ENCODE measurements at regions not wholly inside any gene's neighbourhood (a gene's known extent, or its start where the extent isn't known, plus 50 kb on each side); places are given as distances from the start of the nearest gene placed in this dataset.

DNA sequence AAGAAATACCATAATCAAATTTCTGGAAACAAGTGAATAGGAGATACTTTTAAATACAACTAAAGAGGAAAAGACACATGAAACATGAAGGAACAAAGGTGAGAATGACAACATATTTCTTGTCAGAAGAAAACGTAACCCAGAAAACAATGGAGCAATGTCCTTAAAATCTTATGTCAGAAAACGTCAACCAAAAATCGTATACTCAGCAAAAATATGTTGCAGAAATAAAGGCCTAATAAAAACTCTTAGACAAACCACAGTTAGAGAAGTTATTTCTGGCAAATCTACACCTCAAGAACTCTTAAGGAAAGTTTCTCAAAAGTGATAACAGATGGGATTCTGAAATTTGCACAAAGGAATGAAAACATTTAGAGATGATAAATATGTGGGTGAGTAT is 66.3 kb upstream of the FBXL7 start:
- TF ChIP-seq EZH2phosphoT487 (IDR thresholded peaks at IDR 0.05; ENCODE audit: borderline replicate concordance, low read length), result no peak
- TF ChIP-seq, protein P1, sequence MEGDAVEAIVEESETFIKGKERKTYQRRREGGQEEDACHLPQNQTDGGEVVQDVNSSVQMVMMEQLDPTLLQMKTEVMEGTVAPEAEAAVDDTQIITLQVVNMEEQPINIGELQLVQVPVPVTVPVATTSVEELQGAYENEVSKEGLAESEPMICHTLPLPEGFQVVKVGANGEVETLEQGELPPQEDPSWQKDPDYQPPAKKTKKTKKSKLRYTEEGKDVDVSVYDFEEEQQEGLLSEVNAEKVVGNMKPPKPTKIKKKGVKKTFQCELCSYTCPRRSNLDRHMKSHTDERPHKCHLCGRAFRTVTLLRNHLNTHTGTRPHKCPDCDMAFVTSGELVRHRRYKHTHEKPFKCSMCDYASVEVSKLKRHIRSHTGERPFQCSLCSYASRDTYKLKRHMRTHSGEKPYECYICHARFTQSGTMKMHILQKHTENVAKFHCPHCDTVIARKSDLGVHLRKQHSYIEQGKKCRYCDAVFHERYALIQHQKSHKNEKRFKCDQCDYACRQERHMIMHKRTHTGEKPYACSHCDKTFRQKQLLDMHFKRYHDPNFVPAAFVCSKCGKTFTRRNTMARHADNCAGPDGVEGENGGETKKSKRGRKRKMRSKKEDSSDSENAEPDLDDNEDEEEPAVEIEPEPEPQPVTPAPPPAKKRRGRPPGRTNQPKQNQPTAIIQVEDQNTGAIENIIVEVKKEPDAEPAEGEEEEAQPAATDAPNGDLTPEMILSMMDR (conservative IDR thresholded peaks at IDR 0.05; ENCODE audit: low read depth, low read length), result no peak
- no peak for TF ChIP-seq EZH2 (IDR thresholded peaks at IDR 0.05; ENCODE audit: low read length, unreplicated experiment)
- H3K9me3 ChIP-seq (ENCODE audit: low read length), result peaks cover 45% of the 10 kb centered on the region
- no peaks in the 10 kb centered on the region for H3K27me3 ChIP-seq (ENCODE audit: low read length)
- no peak for DNase-seq
- CTCF ChIA-PET, result no interaction called here
- no peaks in the 10 kb centered on the region for H3K36me3 ChIP-seq (ENCODE audit: low read depth, low read length)
- no peaks in the 10 kb centered on the region for H3F3A ChIP-seq (ENCODE audit: low read length, unreplicated experiment)
- H3K9me2 ChIP-seq (replicated peaks; ENCODE audit: low read length), result no peaks in the 10 kb centered on the region
- H3K4me3 ChIP-seq (ENCODE audit: low read length), result no peak overlapping the region
- no TSS peak for BruUV-seq (replicated peaks)
- no peak overlapping the region for H2AFZ ChIP-seq (ENCODE audit: low read length)
- no peak for ATAC-seq
- H3K4me2 ChIP-seq (ENCODE audit: low read length), result no peak overlapping the region
- H3K27ac ChIP-seq (ENCODE audit: low read length), result no peak overlapping the region
- intact Hi-C loops (cut with micrococcal nuclease), result no loop called here
- no peak overlapping the region for H3K9ac ChIP-seq (ENCODE audit: low read length)
- no peaks in the 10 kb centered on the region for H3K4me1 ChIP-seq (ENCODE audit: insufficient read depth, low read length)
- H4K20me1 ChIP-seq (ENCODE audit: low read length), result no peaks in the 10 kb centered on the region
- no peaks in the 10 kb centered on the region for H3K79me2 ChIP-seq (ENCODE audit: low read length)
- POLR2A ChIA-PET (ENCODE audit: unreplicated experiment), result no interaction called here

DNA sequence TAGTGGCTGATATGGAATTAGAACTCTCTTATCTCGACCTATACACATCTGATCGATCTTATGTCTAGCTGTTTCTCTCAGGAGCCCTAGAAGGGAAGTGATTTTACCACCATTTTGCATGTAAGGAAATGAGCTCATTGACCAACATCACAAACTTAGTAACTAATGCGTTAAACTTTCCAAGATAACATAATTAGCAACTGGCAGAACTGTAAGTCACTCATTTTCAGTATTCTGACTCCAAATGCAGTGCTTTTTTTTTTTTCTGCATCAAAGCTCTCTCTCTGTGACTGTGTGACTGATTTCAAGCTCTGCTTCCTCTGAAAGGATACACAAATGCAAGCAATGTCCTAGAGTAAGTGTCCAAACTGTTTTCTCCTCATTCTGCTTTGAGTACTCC is 68.1 kb upstream of the FBXL7 start:
- Histone ChIP-seq H3K9me3 (ENCODE audit: low read length) (peaks cover 33% of the 10 kb centered on the region), H3K4me2 (ENCODE audit: low read length) (no peak overlapping the region), H3K36me3 (ENCODE audit: low read depth, low read length) (no peaks in the 10 kb centered on the region), H2AFZ (ENCODE audit: low read length) (no peak overlapping the region), H3F3A (ENCODE audit: low read length, unreplicated experiment) (no peaks in the 10 kb centered on the region), H3K4me1 (ENCODE audit: insufficient read depth, low read length) (no peaks in the 10 kb centered on the region), H3K9ac (ENCODE audit: low read length) (no peak overlapping the region), H3K27me3 (ENCODE audit: low read length) (no peaks in the 10 kb centered on the region), H3K27ac (ENCODE audit: low read length) (no peak overlapping the region), H3K79me2 (ENCODE audit: low read length) (no peaks in the 10 kb centered on the region), H3K4me3 (ENCODE audit: low read length) (no peak overlapping the region), H4K20me1 (ENCODE audit: low read length) (no peaks in the 10 kb centered on the region), H3K9me2 (replicated peaks; ENCODE audit: low read length) (no peaks in the 10 kb centered on the region)
- BruUV-seq (replicated peaks), result no TSS peak
- no peak for DNase-seq
- TF ChIP-seq EZH2 (IDR thresholded peaks at IDR 0.05; ENCODE audit: low read length, unreplicated experiment) (no peak), EZH2phosphoT487 (IDR thresholded peaks at IDR 0.05; ENCODE audit: borderline replicate concordance, low read length) (no peak)
- TF ChIP-seq, protein P1 (conservative IDR thresholded peaks at IDR 0.05; ENCODE audit: low read depth, low read length), result no peak
- POLR2A ChIA-PET (ENCODE audit: unreplicated experiment), result no interaction called here
- no peak for ATAC-seq
- CTCF ChIA-PET, result no interaction called here
- intact Hi-C loops (cut with micrococcal nuclease), result no loop called here

- Histone ChIP-seq H3K4me3 (ENCODE audit: low read length) (no peak overlapping the region), H3K4me2 (ENCODE audit: low read length) (no peak overlapping the region), H3K9me2 (replicated peaks; ENCODE audit: low read length) (no peaks in the 10 kb centered on the region), H3K79me2 (ENCODE audit: low read length) (no peaks in the 10 kb centered on the region), H3K9ac (ENCODE audit: low read length) (no peak overlapping the region), H3F3A (ENCODE audit: low read length, unreplicated experiment) (no peaks in the 10 kb centered on the region), H3K27ac (ENCODE audit: low read length) (no peak overlapping the region), H3K4me1 (ENCODE audit: insufficient read depth, low read length) (no peaks in the 10 kb centered on the region), H3K36me3 (ENCODE audit: low read depth, low read length) (no peaks in the 10 kb centered on the region), H3K27me3 (ENCODE audit: low read length) (no peaks in the 10 kb centered on the region), H3K9me3 (ENCODE audit: low read length) (0 out of 2 replicates have a peak, but pooled peaks cover 15% of the 10 kb centered on the region), H2AFZ (ENCODE audit: low read length) (no peak overlapping the region), H4K20me1 (ENCODE audit: low read length) (no peaks in the 10 kb centered on the region)
- BruUV-seq (replicated peaks), result no TSS peak
- ChIA-PET POLR2A (ENCODE audit: unreplicated experiment) (no interaction called here), CTCF (no interaction called here)
- no peak for DNase-seq
- intact Hi-C loops (cut with micrococcal nuclease), result no loop called here
- ATAC-seq, result no peak
- TF ChIP-seq EZH2 (IDR thresholded peaks at IDR 0.05; ENCODE audit: low read length, unreplicated experiment) (no peak), EZH2phosphoT487 (IDR thresholded peaks at IDR 0.05; ENCODE audit: borderline replicate concordance, low read length) (no peak)
- TF ChIP-seq, protein P1 (conservative IDR thresholded peaks at IDR 0.05; ENCODE audit: low read depth, low read length), result no peak
Measured at GRCh38 chr5:15425766-15426165, 74.2 kb upstream of the FBXL7 start.

All from PC-3 (cell line).